ENCODE measurements at regions not wholly inside any gene's neighbourhood (a gene's known extent, or its start where the extent isn't known, plus 50 kb on each side); places are given as distances from the start of the nearest gene placed in this dataset.

DNA sequence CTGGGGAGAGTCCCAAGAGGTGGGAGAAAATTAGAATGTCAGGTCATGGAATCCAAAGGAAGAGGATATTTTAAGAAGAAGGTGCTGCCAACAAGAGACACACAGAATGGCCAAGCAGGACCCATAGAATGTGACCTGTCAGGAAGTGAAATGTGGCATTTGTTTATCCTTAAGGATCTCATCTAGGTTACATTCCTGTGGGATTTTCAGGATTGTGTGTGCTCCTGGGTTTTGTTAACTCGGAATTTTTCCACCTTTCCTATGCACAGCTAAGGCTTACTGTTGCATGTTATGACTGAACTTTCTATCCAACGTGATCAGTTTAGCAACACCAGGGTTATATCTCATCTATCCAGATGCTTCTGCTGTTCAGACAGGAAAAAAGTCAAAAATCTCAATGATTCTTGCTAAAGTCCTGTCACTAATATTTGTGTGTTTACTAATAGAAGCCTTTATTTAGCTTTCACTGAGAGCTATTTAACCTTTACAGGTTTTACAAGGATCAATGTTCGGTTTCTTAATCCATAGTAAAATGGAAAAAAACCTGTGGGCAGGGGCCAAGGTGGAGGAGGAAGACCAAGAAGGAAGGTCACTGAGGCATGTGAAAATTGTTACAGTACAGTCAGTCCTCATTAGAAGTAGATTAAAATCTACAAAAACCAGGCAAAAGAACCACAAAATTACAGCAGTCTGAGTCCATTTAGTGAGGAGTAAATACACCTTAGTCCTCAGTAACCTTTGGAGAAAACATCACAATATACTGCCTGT, 437.8 kb upstream of the NPVF start:
- Histone ChIP-seq H3K4me3 (ENCODE audit: low read length in 2 of 2) (no peak overlapping the region), H3K27ac (ENCODE audit: low read length) (no peak overlapping the region), H3K36me3 (ENCODE audit: control insufficient read depth in 2 of 2, insufficient read depth in 2 of 2, low read length in 2 of 2) (no peaks in the 10 kb centered on the region), H3K4me1 (ENCODE audit: control insufficient read depth, insufficient read depth, low read length) (peaks cover 41% of the 10 kb centered on the region), H3K9me3 (ENCODE audit: control insufficient read depth in 2 of 2, low read length in 2 of 2) (no peaks in the 10 kb centered on the region), H3K27me3 (ENCODE audit: control insufficient read depth in 1 of 2, insufficient read depth in 2 of 2, low read length in 2 of 2) (no peaks in the 10 kb centered on the region), H3K9ac (ENCODE audit: low read length in 2 of 2) (no peak overlapping the region)

DNA sequence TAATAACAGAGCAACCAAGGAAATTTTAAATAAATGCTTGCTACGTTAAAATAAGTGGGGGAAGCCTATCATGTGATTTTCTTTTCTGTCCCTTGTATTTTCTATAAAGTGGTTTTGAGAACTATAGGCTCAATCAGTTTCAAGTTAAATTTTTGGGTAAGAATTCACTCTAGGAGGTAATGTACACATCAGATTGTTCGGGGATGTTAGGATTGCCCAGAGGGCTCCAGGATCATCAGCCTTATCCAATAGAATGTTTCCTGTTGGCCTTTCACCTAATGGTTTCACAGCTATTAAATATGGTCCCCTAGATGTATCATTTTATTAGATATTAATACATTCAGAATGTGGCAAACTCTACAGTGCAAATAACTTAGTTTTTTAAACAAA, 438.4 kb upstream of the NPVF start:
- Histone ChIP-seq H3K4me1 (ENCODE audit: control insufficient read depth, insufficient read depth, low read length) (peaks cover 42% of the 10 kb centered on the region), H3K4me3 (ENCODE audit: low read length in 2 of 2) (no peak overlapping the region), H3K9ac (ENCODE audit: low read length in 2 of 2) (no peak overlapping the region), H3K27me3 (ENCODE audit: control insufficient read depth in 1 of 2, insufficient read depth in 2 of 2, low read length in 2 of 2) (no peaks in the 10 kb centered on the region), H3K36me3 (ENCODE audit: control insufficient read depth in 2 of 2, insufficient read depth in 2 of 2, low read length in 2 of 2) (no peaks in the 10 kb centered on the region), H3K27ac (ENCODE audit: low read length) (no peak overlapping the region), H3K9me3 (ENCODE audit: control insufficient read depth in 2 of 2, low read length in 2 of 2) (no peaks in the 10 kb centered on the region)

DNA sequence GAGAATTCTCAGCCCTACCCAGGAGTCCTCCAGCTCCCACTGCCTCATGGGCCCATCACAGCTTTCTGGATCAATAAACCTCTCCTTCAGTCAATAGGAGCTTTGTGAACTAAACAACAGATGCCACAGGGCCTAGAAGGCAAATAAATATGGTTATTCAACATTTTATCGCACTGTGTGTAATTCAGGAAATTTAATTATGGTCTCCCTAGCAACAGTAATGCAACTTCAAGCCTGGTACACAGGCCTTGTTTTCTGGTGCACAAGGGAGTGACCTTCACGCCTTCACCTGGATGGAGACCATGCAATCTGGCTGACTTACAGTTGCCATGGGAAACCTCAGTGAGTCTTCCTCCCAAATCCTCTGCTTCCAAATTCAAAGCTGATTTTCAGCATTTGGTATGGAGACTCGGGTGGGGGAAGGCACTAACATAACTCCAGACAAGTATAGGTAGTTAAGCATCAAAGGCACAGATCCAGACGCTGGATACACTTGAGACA, 441.0 kb upstream of the NPVF start:
- H3K4me3 ChIP-seq (ENCODE audit: low read length in 2 of 2) = no peak overlapping the region
- peak overlapping the region; percentile 41 for H3K27ac ChIP-seq (ENCODE audit: low read length)
- H3K9ac ChIP-seq (ENCODE audit: low read length in 2 of 2) = no peak overlapping the region
- H3K27me3 ChIP-seq (ENCODE audit: control insufficient read depth in 1 of 2, insufficient read depth in 2 of 2, low read length in 2 of 2) = no peaks in the 10 kb centered on the region
- peaks cover 27% of the 10 kb centered on the region for H3K4me1 ChIP-seq (ENCODE audit: control insufficient read depth, insufficient read depth, low read length)
- no peaks in the 10 kb centered on the region for H3K9me3 ChIP-seq (ENCODE audit: control insufficient read depth in 2 of 2, low read length in 2 of 2)
- H3K36me3 ChIP-seq (ENCODE audit: control insufficient read depth in 2 of 2, insufficient read depth in 2 of 2, low read length in 2 of 2) = no peaks in the 10 kb centered on the region

- Histone ChIP-seq H3K9me3 (ENCODE audit: control insufficient read depth in 2 of 2, low read length in 2 of 2) (no peaks in the 10 kb centered on the region), H3K36me3 (ENCODE audit: control insufficient read depth in 2 of 2, insufficient read depth in 2 of 2, low read length in 2 of 2) (no peaks in the 10 kb centered on the region), H3K9ac (ENCODE audit: low read length in 2 of 2) (peak overlapping the region in 1 of 2 donors; percentile 8), H3K27me3 (ENCODE audit: control insufficient read depth in 1 of 2, insufficient read depth in 2 of 2, low read length in 2 of 2) (no peaks in the 10 kb centered on the region), H3K4me3 (ENCODE audit: low read length in 2 of 2) (peak overlapping the region; percentile 1 to 4), H3K27ac (ENCODE audit: low read length) (peak overlapping the region; percentile 33), H3K4me1 (ENCODE audit: control insufficient read depth, insufficient read depth, low read length) (peaks cover 23% of the 10 kb centered on the region)
Observed at GRCh38 chr7:25669961-25670841, 441.9 kb upstream of the NPVF start.

DNA sequence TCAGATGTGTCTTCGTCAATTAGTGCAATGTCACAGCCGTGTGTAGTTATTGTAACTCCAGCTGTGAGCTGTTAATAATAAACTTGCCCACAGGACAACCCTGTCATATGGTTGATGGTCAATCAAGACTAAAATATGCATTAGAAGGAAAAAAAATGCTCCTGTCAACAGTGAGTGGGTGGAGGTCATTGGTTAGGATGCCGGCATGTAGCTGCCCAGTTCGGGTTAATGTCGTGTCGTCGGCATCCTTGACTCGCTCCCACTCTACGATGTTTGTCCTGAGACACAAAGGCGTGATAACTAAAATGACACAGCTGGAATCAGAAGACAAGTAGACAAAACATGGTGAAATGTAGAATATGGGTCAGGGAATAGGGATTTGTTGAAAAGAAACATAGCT, 442.8 kb upstream of the NPVF start:
- Histone ChIP-seq H3K27ac (ENCODE audit: low read length) (peak overlapping the region; percentile 33), H3K4me1 (ENCODE audit: control insufficient read depth, insufficient read depth, low read length) (peaks cover 19% of the 10 kb centered on the region), H3K36me3 (ENCODE audit: control insufficient read depth in 2 of 2, insufficient read depth in 2 of 2, low read length in 2 of 2) (no peaks in the 10 kb centered on the region), H3K9ac (ENCODE audit: low read length in 2 of 2) (no peak overlapping the region), H3K27me3 (ENCODE audit: control insufficient read depth in 1 of 2, insufficient read depth in 2 of 2, low read length in 2 of 2) (no peaks in the 10 kb centered on the region), H3K9me3 (ENCODE audit: control insufficient read depth in 2 of 2, low read length in 2 of 2) (no peaks in the 10 kb centered on the region), H3K4me3 (ENCODE audit: low read length in 2 of 2) (no peak overlapping the region)

GRCh38 chr7:25672496-25672895, 444.2 kb upstream of the NPVF start:
- H3K4me1 ChIP-seq (ENCODE audit: control insufficient read depth, insufficient read depth, low read length) = peaks cover 19% of the 10 kb centered on the region
- H3K9ac ChIP-seq (ENCODE audit: low read length in 2 of 2) = no peak overlapping the region
- H3K27me3 ChIP-seq (ENCODE audit: control insufficient read depth in 1 of 2, insufficient read depth in 2 of 2, low read length in 2 of 2) = no peaks in the 10 kb centered on the region
- H3K36me3 ChIP-seq (ENCODE audit: control insufficient read depth in 2 of 2, insufficient read depth in 2 of 2, low read length in 2 of 2) = no peaks in the 10 kb centered on the region
- H3K4me3 ChIP-seq (ENCODE audit: low read length in 2 of 2) = no peak overlapping the region
- no peak overlapping the region for H3K27ac ChIP-seq (ENCODE audit: low read length)
- H3K9me3 ChIP-seq (ENCODE audit: control insufficient read depth in 2 of 2, low read length in 2 of 2) = no peaks in the 10 kb centered on the region

GRCh38 chr7:25675789-25676474, 447.6 kb upstream of the NPVF start:
- Histone ChIP-seq H3K4me1 (ENCODE audit: control insufficient read depth, insufficient read depth, low read length) (peaks cover 2% of the 10 kb centered on the region), H3K4me3 (ENCODE audit: low read length in 2 of 2) (no peak overlapping the region), H3K9ac (ENCODE audit: low read length in 2 of 2) (no peak overlapping the region), H3K27me3 (ENCODE audit: control insufficient read depth in 1 of 2, insufficient read depth in 2 of 2, low read length in 2 of 2) (no peaks in the 10 kb centered on the region), H3K27ac (ENCODE audit: low read length) (no peak overlapping the region), H3K9me3 (ENCODE audit: control insufficient read depth in 2 of 2, low read length in 2 of 2) (no peaks in the 10 kb centered on the region), H3K36me3 (ENCODE audit: control insufficient read depth in 2 of 2, insufficient read depth in 2 of 2, low read length in 2 of 2) (no peaks in the 10 kb centered on the region)

DNA sequence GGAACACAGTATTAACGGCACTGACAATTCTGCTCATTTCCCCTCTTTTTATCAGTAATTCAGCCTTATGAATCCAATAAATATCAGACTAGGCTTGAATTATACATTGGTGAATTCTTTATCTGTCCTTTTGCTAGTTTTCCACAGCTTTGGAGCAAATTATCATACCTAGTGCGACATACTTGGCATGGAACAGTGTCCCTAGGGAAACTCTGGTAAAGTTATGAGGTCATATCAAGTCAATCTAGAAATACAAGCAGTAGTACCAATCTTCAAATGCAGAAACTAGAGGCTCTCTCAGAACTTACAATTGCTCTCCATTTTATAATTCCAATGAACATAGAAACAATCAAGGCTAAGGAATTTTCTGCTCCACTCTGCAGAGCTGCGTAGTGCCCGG, 449.3 kb upstream of the NPVF start:
- H3K4me1 ChIP-seq (ENCODE audit: control insufficient read depth, insufficient read depth, low read length) = no peaks in the 10 kb centered on the region
- no peaks in the 10 kb centered on the region for H3K27me3 ChIP-seq (ENCODE audit: control insufficient read depth in 1 of 2, insufficient read depth in 2 of 2, low read length in 2 of 2)
- no peak overlapping the region for H3K27ac ChIP-seq (ENCODE audit: low read length)
- H3K9me3 ChIP-seq (ENCODE audit: control insufficient read depth in 2 of 2, low read length in 2 of 2) = no peaks in the 10 kb centered on the region
- no peaks in the 10 kb centered on the region for H3K36me3 ChIP-seq (ENCODE audit: control insufficient read depth in 2 of 2, insufficient read depth in 2 of 2, low read length in 2 of 2)
- H3K9ac ChIP-seq (ENCODE audit: low read length in 2 of 2) = no peak overlapping the region
- H3K4me3 ChIP-seq (ENCODE audit: low read length in 2 of 2) = no peak overlapping the region

- no peak overlapping the region for H3K4me3 ChIP-seq (ENCODE audit: low read length in 2 of 2)
- no peaks in the 10 kb centered on the region for H3K27me3 ChIP-seq (ENCODE audit: control insufficient read depth in 1 of 2, insufficient read depth in 2 of 2, low read length in 2 of 2)
- no peak overlapping the region for H3K9ac ChIP-seq (ENCODE audit: low read length in 2 of 2)
- H3K36me3 ChIP-seq (ENCODE audit: control insufficient read depth in 2 of 2, insufficient read depth in 2 of 2, low read length in 2 of 2) = no peaks in the 10 kb centered on the region
- H3K4me1 ChIP-seq (ENCODE audit: control insufficient read depth, insufficient read depth, low read length) = no peaks in the 10 kb centered on the region
- H3K9me3 ChIP-seq (ENCODE audit: control insufficient read depth in 2 of 2, low read length in 2 of 2) = no peaks in the 10 kb centered on the region
- H3K27ac ChIP-seq (ENCODE audit: low read length) = no peak overlapping the region
Observed at GRCh38 chr7:25678215-25678614, 449.9 kb upstream of the NPVF start.

DNA sequence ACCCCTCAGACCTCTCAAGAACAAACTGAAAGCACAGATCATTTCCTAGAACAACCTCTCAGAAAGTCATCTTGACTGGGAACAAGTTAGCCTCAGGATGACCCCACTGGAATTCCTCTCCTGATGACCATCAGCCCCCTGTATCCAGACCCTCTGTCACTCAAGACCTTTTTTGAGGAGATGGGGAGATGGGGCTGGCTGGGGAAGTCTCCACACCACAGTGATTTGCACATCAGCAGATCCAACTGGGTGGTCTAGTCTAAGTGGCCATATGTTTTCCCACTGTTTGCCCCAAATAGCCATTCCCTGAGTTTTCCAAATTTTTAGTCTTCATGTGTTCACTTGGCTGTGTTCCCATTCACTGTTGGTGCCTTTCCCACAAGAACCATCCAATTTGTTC, 452.4 kb upstream of the NPVF start:
- H3K9me3 ChIP-seq (ENCODE audit: control insufficient read depth in 2 of 2, low read length in 2 of 2) = no peaks in the 10 kb centered on the region
- H3K9ac ChIP-seq (ENCODE audit: low read length in 2 of 2) = no peak overlapping the region
- no peaks in the 10 kb centered on the region for H3K36me3 ChIP-seq (ENCODE audit: control insufficient read depth in 2 of 2, insufficient read depth in 2 of 2, low read length in 2 of 2)
- H3K4me3 ChIP-seq (ENCODE audit: low read length in 2 of 2) = no peak overlapping the region
- no peaks in the 10 kb centered on the region for H3K4me1 ChIP-seq (ENCODE audit: control insufficient read depth, insufficient read depth, low read length)
- no peak overlapping the region for H3K27ac ChIP-seq (ENCODE audit: low read length)
- H3K27me3 ChIP-seq (ENCODE audit: control insufficient read depth in 1 of 2, insufficient read depth in 2 of 2, low read length in 2 of 2) = no peaks in the 10 kb centered on the region

All from stomach smooth muscle (tissue), 2 donors.